ENCODE measurements at regions not wholly inside any gene's neighbourhood (a gene's known extent, or its start where the extent isn't known, plus 50 kb on each side); places are given as distances from the start of the nearest gene placed in this dataset.
A peak's percentile ranks its signal among the peaks of the same experiment; 100 is the strongest.
"Not testable (repeated sequence)": the region's sequence is repeated elsewhere in the genome, so short reads cannot be mapped to it uniquely, and the experiment has no call there.

GRCh38 chrX:129361576-129361975, 161.7 kb downstream of the SMARCA1 start:
- DNase-seq (ENCODE audit: low read depth in 2 of 2), result no peak

GRCh38 chrX:129360175-129360574, 163.1 kb downstream of the SMARCA1 start:
- peak; percentile 56 to 66 for DNase-seq (ENCODE audit: low read depth in 2 of 2)

- peak in 1 of 2 donors; percentile 52 for DNase-seq (ENCODE audit: low read depth in 2 of 2)
Measured at GRCh38 chrX:129359269-129359668, 164.0 kb downstream of the SMARCA1 start.

GRCh38 chrX:129357428-129357827, 165.9 kb downstream of the SMARCA1 start:
- not testable (repeated sequence) for DNase-seq (ENCODE audit: low read depth in 2 of 2)

DNA sequence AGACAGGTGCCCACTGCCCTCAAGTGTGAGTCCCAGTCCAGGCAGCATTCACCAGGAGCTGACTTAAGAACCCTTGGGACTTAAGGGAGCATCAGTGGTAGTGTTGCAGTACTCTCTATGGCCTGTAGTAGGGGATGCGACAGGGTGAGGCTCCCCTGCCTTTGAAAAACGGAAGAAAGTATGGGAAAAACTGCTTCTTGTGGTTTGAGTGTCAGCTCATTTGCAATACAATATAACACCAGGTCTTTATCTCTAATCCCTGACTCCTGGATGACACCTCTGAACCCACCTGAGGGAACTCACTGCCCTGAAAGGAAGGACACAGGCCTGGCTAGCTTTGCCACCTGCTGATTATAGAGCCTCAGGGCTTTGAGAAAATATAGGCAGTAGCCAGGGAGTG, 176.0 kb downstream of the SMARCA1 start:
- peak in 1 of 2 donors; percentile 0 for DNase-seq (ENCODE audit: low read depth in 2 of 2)

GRCh38 chrX:129346574-129346973, 176.7 kb downstream of the SMARCA1 start:
- DNase-seq (ENCODE audit: low read depth in 2 of 2), result no peak

DNA sequence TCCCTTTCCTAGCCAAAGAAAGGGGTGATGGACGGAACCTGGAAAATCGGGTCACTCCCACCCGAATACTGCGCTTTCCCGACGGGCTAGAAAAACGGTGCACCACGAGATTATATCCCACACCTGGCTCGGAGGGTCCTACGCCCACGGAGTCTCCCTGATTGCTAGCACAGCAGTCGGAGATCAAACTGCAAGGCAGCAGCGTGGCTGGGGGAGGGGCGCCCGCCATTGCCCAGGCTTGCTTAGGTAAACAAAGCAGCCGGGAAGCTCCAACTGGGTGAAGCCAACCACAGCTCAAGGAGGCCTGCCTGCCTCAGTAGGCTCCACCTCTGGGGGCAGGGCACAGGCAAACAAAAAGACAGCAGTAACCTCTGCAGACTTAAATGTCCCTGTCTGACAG, 186.0 kb downstream of the SMARCA1 start:
- not testable (repeated sequence) for DNase-seq (ENCODE audit: low read depth in 2 of 2)

DNA sequence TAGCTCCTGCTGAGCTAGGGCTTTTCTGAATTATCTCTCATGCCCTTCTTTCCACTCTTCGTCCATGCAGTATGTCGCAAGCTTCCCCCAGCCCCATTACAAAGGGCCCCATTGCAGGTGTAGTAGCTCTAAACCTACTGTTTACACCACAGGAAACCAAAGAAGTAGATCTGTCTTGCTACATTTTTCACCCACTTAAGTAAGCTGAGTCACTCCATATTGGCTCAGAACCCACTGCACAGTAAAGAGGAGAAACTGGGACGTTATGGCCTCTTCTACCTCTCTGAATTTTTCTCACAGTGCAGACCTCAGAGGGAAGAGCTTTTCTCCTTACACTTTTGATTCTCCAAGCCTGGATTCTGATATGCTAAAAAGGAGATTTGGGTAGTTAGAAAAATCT, 200.2 kb downstream of the SMARCA1 start:
- DNase-seq (ENCODE audit: low read depth in 2 of 2), result no peak

DNA sequence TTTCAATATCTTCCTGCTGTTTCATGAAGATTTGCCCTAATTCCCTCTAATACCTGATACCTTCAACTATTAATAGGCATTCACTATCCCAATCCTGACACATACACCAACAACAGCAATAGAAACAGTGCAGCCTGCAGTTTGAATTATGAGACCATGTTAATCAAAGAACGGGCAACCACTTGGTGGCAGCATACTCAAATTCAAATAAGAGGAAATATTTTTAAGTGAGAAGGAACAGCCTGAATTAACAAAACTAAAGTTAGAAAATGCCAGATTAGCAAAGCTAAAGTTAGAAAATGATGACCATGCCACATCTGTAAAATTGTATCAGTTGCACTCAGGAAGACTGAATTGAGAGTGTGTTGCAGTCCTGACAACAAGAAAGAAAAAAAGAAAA, 204.9 kb downstream of the SMARCA1 start:
- peak; percentile 30 to 39 for DNase-seq (ENCODE audit: low read depth in 2 of 2)

DNA sequence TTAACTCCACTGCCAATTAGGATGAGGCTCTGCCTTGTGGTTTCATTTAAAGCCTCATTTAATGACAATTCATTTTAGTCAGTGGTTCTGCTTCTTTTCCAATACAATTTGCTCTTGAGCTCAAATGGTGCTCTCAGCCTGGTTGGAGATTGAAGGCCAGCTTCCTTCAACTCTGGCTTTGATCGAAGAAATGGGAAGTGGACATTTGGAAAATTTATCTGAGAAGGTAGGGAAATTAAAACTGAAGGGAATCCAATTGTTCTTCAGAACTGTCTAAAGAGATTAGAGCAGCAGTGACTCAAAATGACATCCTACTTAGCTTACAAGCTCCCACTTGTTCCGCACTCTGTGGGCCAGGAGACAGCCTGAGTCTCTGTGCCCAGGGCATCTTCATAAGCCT, 206.8 kb downstream of the SMARCA1 start:
- DNase-seq (ENCODE audit: low read depth in 2 of 2), result no peak

- DNase-seq (ENCODE audit: low read depth in 2 of 2), result no peak
Measured at GRCh38 chrX:129310000-129310399, 213.3 kb downstream of the SMARCA1 start.

DNA sequence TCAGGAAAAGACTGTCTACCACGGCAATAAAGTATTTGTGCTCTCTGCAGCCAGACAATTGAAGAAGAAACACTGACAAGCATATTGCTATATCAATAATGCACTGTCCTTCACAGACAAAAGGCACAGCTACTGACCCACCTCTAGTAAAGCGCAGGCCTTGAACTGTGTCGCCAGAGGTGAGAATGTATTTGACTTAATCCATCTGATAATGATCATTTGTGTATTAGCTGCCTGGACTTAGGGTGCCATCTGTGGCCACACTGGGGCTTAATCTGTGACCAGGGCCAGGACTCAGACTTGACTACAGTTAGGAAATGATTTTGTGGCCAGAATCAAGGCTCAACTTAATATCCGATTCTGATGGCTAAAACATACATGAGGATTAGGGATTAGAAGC, 260.4 kb downstream of the SMARCA1 start:
- DNase-seq (ENCODE audit: low read depth in 2 of 2), result no peak

DNA sequence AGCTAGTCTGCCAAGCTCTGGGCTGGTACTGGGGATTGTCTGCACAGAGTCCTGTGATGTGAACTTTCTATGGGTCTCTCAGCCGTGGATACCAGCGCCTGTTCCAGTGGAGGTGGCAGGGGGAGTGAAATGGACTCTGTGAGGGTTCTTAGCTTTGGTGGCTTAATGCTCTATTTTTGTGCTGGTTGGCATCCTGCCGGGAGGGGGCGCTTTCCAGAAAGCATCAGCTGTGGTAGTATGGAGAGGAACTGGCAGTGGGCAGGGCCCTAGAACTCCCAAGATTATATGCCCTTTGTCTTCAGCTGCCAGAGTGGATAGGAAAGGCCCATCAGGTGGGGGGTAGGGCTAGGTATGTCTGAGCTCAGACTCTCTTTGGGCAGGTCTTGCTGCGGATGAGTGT, 267.8 kb downstream of the SMARCA1 start:
- DNase-seq (ENCODE audit: low read depth in 2 of 2), result not testable (repeated sequence)

- DNase-seq (ENCODE audit: low read depth in 2 of 2), result no peak
Measured at GRCh38 chrX:129249563-129249962, 273.7 kb downstream of the SMARCA1 start.

DNA sequence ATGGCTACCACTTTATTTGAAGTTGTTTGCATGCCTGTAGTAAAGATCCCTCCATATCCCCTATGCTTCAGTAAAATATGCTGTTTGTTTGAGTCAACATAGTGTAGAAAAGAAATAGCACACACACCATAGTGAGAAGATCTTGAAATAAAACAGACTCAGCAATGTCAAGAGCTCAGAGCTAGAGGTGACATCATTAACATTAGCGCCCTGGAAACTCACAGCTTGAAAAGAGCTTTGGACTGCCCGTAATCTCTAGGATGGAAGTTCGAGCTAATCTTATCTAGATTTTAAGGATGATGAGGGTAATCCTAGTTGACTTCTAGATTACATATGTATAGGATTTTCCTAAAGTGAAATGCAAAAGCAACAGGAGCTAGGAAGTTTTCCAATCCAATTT, 275.6 kb downstream of the SMARCA1 start:
- DNase-seq (ENCODE audit: low read depth in 2 of 2), result no peak

DNA sequence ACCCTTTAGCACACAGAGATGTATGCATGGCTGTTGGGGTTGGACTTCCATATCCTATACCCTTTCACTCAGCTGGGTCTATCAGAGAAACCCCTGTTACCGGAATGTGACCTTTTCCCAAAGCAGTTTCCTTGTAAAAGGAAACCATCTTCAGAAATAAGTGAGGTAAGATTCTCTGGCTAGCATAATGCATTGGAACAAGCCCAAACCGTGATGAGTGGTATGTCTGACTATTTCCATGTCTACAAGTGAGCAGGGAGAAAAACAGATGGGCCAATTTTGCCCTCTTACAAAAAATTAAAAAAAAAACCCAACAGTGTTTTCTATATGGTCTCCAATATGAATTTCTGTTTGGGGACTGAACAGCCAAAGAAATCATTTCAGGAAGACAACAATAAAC, 283.9 kb downstream of the SMARCA1 start:
- peak in 1 of 2 donors; percentile 43 for DNase-seq (ENCODE audit: low read depth in 2 of 2)

GRCh38 chrX:129238011-129238410, 285.3 kb downstream of the SMARCA1 start:
- DNase-seq (ENCODE audit: low read depth in 2 of 2), result no peak

DNA sequence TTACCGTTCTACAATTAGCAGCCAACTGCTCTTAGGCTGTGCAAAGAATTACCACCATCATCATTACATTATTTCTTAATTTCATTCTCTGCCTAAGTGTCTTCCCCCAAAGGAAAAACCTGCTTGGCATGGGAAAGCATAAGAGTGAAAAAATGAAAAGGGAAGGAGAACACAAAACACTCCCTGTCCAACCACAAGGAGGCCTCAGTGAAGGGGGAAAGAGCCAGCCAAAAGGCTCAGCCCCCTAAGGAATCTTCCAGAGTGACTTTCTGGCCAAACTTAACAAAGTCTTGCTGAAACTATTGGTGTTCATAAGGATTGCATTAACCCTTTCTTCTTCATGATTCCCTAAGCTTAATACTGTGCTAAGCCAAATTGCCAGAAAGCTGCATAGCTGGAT, 287.4 kb downstream of the SMARCA1 start:
- DNase-seq (ENCODE audit: low read depth in 2 of 2), result no peak

- peak in 1 of 2 donors; percentile 48 for DNase-seq (ENCODE audit: low read depth in 2 of 2)
Measured at GRCh38 chrX:129233786-129234185, 289.5 kb downstream of the SMARCA1 start.

- no peak for DNase-seq (ENCODE audit: low read depth in 2 of 2)
Measured at GRCh38 chrX:129230850-129231512, 292.3 kb downstream of the SMARCA1 start.

DNA sequence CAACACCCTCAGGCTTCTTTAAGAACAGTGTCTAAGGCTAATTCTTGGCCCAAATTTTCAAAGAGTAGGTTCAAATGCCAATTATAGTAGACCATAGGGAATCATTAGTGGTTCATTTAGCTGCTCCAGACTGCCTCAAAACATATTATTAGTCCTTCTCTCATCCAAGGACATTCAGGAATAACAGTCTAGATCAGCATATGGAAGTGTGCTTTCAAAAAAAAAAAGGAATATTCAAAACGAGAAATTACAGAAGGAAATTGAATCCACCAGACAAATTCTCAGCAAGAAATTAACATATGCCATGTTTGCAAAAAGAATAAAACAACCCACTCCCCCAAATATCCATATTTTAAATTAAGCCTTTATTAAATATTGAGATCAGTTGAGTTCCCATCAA, 293.1 kb downstream of the SMARCA1 start:
- DNase-seq (ENCODE audit: low read depth in 2 of 2), result no peak

GRCh38 chrX:129227366-129227765, 295.9 kb downstream of the SMARCA1 start:
- no peak for DNase-seq (ENCODE audit: low read depth in 2 of 2)

GRCh38 chrX:129193357-129193756, 329.9 kb downstream of the SMARCA1 start:
- no peak for DNase-seq (ENCODE audit: low read depth in 2 of 2)

GRCh38 chrX:129188231-129188630, 335.1 kb downstream of the SMARCA1 start:
- DNase-seq (ENCODE audit: low read depth in 2 of 2), result no peak
